ENCODE measurements at regions not wholly inside any gene's neighbourhood (a gene's known extent, or its start where the extent isn't known, plus 50 kb on each side); places are given as distances from the start of the nearest gene placed in this dataset.
A peak's percentile ranks its signal among the peaks of the same experiment; 100 is the strongest.
"Not testable (repeated sequence)": the region's sequence is repeated elsewhere in the genome, so short reads cannot be mapped to it uniquely, and the experiment has no call there.

DNA sequence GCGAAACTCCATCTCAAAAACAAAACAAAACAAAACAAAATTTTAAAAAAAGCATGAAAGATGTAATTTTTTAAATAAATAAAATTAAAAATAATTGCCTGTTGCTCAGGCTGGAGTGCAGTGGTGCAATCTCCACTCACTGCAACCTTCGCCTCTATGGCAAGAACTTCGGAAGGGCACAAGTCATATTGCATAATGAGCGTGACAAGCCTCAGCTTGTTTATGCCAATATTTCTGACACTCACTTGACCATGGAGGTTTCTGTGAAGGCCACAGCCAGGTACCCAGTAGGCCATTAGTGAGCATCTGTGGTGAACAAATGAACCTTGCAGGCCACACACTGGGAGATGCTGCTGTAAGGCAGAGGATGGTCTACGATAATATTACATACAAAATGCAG is 106.1 kb upstream of the KMT2C start:
- DNase-seq: no peak

GRCh38 chr7:152539190-152539495 is 103.3 kb upstream of the KMT2C start:
- not testable (repeated sequence) for DNase-seq

DNA sequence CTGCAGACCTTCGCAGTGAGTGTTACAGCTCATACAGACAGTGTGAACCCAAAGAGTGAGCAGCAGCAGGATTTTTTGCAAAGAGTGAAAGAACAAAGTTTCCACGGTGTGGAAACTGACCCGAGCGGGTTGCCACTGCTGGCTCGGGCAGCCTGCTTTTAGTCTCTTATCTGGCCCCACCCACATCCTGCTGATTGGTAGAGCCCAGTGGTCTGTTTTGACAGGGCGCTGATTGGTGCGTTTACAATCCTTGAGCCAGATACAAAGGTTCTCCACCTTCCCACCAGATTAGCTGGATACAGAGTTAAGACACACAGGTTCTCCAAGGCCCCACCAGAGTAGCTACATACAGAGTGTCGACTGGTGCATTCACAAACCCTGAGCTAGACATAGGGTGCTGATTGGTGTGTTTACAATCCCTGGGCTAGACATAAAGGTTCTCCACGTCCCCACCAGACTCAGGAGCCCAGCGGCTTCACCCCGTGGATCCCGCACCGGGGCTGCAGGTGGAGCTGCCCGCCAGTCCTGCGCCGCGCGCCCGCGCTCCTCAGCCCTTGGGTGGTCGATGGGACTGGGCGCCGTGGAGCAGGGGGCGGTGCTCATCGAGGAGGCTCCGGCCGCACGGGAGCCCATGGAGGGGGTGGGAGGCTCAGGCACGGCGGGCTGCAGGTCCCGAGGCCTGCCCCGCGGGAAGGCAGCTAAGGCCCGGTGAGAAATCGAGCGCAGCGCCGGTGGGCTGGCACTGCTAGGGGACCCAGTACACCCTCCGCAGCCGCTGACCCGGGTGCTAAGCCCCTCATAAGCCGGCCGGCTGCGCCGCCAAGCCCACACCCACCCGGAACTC is 102.8 kb upstream of the KMT2C start:
- not testable (repeated sequence) for DNase-seq

GRCh38 chr7:152537639-152538038 is 101.8 kb upstream of the KMT2C start:
- no peak for DNase-seq

DNA sequence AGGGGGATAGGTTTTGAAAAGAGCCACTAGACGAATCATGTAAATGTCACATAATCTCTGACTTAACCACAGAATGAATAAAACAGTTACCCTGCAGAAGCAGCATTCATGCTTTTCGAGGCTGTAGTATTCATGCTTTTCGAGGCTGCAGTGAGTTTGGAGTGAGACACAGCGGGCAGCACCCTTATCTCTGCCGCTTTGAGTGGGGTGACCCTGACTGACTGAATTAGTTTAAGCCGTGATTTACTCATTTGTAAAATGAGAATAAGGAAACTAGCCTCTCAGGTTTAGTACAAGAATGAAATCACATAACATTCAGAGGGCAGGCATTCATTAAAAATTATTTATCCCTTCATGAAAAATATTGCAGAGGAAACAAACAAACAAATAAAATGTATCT is 92.8 kb upstream of the KMT2C start:
- DNase-seq: no peak

DNA sequence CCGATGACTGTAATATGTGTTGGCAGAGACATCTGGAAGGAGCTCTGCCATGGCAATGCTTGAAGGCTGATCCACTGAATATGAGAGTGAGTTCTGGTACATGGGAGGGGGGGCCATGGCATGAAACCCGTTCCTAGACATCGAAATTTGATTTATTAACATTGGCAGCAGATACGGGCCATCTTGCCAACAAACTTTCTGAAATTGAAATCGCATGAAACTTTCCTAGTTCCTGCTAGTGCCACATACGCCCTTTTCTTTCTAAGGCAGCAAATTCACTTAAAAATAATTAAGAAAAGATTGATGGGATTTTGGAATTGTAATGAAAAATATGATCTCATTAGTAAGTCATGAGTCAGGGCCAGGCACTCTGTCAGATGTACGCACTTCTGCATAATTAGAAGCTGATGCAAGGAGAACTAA is 91.8 kb upstream of the KMT2C start:
- no peak for DNase-seq

DNA sequence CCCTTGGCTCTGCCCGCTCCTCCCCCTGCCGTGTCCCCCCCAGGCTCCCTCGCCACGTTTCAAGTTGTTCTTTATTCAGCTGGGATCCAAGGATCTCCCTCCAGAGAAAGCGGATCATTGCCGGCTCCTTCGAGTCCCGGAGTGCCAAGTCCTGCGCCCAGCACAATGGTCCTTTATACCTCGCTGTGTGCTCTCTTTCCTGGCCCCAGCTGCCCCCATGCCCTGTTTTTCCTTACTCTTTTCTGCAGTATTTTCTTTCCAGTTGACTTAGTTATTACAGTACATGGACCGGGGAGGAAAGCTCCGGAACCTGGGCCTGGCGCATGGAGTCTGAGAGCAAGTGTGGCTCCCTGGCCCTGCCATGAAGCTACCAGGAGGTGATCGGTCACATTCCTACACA is 88.1 kb upstream of the KMT2C start:
- DNase-seq: no peak

- peak; percentile 91 for DNase-seq
Observed at GRCh38 chr7:152522571-152523067, 86.8 kb upstream of the KMT2C start.

DNA sequence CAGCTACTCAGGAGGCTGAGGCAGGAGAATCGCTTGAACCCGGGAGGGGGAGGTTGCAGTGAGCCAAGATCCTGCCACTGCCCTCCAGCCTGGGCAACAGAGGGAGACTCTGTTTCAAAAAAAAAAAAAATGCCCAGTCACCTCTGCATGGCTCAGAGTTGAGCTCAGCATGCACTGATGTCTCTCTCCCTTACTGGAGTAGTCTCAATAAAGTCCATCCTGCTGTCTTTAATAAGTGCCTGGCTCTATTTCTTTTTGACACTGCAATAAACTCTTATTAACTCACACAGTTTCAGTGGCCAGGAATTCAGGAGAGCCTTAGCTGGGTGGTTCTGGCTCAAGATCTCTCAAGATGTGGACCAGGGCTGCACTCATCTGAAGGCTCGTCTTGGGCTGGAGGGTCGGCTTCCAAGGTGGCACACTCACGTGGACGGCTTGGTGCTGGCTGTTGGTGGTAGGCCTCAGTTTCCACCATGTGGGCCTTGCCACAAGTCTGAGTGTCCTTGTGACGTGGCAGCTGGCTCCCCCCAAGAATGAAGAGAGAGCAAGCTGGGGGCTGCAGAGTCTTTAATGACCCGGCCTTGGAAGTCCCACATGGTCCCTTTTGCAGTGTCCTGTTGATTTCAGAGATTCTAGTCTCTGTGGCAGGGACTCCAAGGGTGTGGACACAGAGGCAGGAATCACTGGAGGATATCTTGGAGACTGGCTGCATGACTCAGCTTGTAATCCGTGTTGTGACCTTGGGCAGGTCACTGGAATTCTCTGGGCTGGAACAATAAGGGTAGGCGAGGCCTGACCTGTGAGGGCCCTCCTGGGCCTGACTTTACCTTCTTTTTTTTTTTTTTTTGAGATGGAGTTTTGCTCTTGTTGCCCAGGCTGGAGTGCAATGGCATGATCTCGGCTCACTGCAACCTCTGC is 85.9 kb upstream of the KMT2C start:
- peak; percentile 52 for DNase-seq

GRCh38 chr7:152520861-152521302 is 85.1 kb upstream of the KMT2C start:
- DNase-seq: no peak

GRCh38 chr7:152519290-152519689 is 83.5 kb upstream of the KMT2C start:
- no peak for DNase-seq

DNA sequence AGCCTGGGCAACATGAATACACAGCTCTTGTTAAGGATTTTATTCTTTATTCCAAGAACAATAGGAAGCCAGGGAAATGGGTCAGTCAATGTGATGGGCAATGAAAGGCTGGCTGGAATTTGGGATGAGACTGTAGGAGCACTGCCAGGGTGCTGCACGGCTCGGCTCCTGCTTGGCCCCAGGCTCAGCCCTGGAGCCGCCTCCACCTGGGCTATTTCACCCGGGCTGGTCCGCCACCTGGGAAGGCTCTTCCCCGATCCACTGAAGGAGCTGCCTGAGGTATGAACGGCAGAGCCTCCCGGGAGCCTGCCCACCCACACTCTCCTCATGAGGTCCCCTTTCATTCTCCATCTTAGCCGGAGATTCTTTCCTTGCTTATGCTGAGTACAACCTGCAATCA is 80.4 kb upstream of the KMT2C start:
- no peak for DNase-seq

DNA sequence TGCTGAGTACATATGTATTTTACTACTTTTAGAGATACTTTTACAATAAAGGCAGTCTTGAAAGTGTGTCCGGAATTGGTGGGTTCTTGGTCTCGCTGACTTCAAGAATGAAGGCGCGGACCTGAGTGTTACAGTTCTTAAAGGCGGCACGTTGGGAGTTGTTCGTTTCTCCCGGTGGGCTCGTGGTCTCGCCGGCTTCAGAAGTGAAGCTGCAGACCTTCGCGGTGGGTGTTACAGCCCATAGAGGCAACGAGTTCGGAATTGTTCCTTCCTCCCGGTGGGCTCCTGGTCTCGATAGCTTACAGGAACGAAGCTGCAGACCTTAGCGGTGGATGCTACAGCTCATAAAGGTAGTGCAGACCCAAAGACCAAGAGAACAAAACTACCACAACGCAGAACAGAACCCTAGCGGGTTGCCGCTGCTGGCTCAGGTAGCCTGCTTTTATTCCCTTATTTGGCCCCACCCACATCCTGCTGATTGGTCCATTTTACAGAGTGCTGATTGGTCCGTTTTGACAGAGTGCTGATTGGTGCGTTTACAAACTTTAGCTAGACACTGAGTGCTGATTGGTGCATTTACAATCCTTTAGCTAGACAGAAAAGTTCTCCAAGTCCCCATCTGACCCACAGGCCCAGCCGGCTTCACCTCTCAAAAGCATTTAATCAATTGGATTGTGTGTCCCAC is 79.6 kb upstream of the KMT2C start:
- not testable (repeated sequence) for DNase-seq

GRCh38 chr7:152514771-152515105 is 78.9 kb upstream of the KMT2C start:
- no peak for DNase-seq

DNA sequence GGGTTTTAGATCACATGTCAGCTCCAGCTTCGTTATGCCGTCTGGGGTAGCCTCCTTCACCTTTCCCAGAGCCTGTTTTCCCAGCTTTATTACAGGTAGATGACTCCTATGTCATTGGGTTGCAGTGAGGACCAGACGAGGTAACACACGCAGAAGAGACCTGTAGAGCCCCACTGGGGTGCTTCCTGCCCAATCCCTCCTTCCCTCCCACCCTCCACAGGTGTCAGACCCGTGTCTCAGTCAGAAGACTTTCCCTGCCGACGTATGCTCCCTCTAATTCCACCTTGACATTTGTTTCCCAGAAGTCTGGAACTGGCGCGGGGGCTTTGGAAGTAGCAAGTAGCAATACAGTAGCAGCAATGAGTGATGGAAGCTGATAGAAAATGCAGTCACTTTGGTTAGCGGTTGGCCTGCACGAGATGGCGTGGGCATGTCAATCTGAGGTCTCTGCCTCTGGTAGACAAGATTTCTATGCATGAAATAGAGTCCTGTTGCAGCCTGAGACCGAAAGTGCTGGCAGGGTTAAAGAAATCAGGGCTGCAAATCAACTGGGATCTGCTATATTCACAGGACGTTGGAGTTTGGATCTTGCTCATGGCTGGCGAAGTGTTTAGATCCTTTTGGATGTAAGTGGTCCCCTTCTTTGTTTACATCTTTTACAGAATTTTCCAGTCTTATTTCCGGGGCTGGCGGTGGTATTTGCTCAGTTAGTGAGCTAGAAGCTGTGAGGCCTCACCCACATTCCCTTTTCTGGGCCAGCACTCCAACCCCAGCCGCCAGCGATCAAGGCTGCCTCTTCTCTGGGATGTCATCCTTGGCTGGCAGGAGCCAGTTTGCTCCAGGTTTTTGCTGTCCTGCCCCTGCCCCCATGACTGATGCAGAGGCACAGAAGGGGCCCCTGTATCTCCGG is 78.3 kb upstream of the KMT2C start:
- DNase-seq: peak; percentile 50

GRCh38 chr7:152512706-152513105 is 76.9 kb upstream of the KMT2C start:
- DNase-seq: peak; percentile 36

DNA sequence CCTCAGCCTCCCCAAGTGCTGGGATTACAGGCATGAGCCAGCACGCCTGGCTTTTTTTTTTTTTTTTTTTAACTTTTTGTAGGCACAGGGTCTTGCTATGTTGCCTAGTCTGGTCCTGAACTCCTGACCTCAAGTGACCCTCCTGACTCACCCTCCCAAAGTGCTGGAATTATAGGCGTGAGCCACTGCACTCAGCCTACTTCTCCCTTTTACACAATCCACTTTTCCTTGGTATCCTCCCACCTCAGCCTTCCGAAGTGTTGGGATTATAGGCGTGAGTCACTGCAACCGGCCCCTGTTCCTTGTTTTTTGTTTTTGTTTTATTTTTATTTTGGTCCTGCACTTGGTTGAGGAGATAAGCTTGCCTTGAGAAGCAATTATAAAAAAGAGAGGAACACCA is 75.9 kb upstream of the KMT2C start:
- no peak for DNase-seq

DNA sequence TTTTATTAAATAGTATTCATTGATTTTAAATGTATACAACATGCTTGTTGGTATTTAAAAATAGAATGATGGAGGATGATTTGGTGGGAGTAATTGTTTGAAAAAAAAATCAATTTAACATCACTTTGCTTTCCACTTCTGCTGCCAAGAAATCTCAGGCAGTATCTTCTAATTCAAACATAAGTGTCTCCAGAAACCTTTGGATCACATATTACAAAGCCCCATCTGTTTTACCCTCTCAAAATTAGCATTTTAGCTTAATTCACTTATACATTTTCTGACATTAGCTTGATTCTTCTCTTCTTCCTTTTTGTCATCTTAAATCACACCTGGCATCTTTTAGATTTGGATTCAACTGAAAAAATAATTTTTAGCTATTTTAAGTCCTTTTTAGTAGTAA is 72.9 kb upstream of the KMT2C start:
- no peak for DNase-seq

GRCh38 chr7:152505606-152506005 is 69.8 kb upstream of the KMT2C start:
- no peak for DNase-seq

DNA sequence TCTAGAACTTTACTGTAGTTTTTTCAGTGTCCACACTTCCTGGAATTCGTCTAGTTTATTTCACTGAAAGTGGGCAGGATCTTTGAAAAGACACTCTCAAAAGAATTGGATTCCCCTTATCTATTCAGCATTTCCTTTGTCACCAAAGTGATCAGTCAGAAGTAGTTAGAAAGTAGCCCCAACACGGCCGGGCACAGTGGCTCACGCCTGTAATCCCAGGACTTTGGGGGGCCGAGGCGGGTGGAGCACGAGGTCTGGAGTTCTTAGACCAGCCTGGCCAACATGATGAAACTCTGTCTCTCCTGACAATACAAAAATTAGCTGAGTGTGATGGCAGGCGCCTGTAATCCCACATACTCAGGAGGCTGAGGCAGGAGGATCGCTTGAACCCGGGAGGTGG is 69.0 kb upstream of the KMT2C start:
- DNase-seq: no peak

DNA sequence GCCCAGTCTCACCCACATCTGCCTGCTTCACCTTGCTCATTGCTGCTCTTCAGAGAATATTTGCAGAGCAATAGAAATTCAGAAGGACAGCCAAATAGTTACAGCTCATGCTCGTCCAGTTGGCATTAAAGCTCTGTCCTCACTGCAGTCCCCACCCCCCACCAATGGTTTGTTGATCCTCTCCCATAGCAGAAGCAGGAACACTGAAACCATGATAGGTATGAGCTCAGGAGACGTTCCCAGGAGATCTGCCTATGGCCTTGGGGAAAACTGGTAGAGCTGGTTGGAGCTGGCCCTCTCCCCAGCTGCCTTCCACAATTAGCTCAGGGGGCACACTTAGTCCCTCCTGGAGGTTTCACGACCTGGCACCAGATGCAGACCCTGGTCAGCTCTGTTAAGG is 68.6 kb upstream of the KMT2C start:
- DNase-seq: peak; percentile 56
